HK-2 (cell line): ENCODE measurements at regions not wholly inside any gene's neighbourhood (a gene's known extent, or its start where the extent isn't known, plus 50 kb on each side); places are given as distances from the start of the nearest gene placed in this dataset.
A peak's percentile ranks its signal among the peaks of the same experiment; 100 is the strongest.
"Not testable (repeated sequence)": the region's sequence is repeated elsewhere in the genome, so short reads cannot be mapped to it uniquely, and the experiment has no call there.

ENCODE experiments used
- DNase-seq: peaks from one replicate; pipeline ENCODE4 v3.0.0-alpha.2; 2018; ENCODE audit not compliant: unreplicated experiment

- not testable (repeated sequence) for DNase-seq
Measured at GRCh38 chr2:114018464-114018863, 128.6 kb downstream of the ACTR3 start.

GRCh38 chr2:114020668-114021067 lies 130.8 kb downstream of the ACTR3 start:
- DNase-seq: no peak

GRCh38 chr2:114022360-114023085 lies 132.6 kb downstream of the ACTR3 start:
- DNase-seq: peak; percentile 34

- DNase-seq: no peak
Measured at GRCh38 chr2:114024326-114024725, 134.4 kb downstream of the ACTR3 start.

- DNase-seq: no peak
Measured at GRCh38 chr2:114025030-114025429, 135.1 kb downstream of the ACTR3 start.

- DNase-seq: no peak
Measured at GRCh38 chr2:114027437-114027836, 137.5 kb downstream of the ACTR3 start.

GRCh38 chr2:114031605-114032505 lies 142.0 kb downstream of the ACTR3 start:
- no peak for DNase-seq

- DNase-seq: no peak
Measured at GRCh38 chr2:114032705-114033104, 142.8 kb downstream of the ACTR3 start.

- no peak for DNase-seq
Measured at GRCh38 chr2:114034742-114035141, 144.9 kb downstream of the ACTR3 start.

- DNase-seq: no peak
Measured at GRCh38 chr2:114038710-114039109, 148.8 kb downstream of the ACTR3 start.

GRCh38 chr2:114039677-114040076 lies 149.8 kb downstream of the ACTR3 start:
- DNase-seq: no peak

GRCh38 chr2:114040826-114041225 lies 150.9 kb downstream of the ACTR3 start:
- no peak for DNase-seq

- no peak for DNase-seq
Measured at GRCh38 chr2:114044985-114045384, 155.1 kb downstream of the ACTR3 start.

- no peak for DNase-seq
Measured at GRCh38 chr2:114046373-114046772, 156.5 kb downstream of the ACTR3 start.

- no peak for DNase-seq
Measured at GRCh38 chr2:114046866-114047435, 157.1 kb downstream of the ACTR3 start.

GRCh38 chr2:114049280-114049679 lies 159.4 kb downstream of the ACTR3 start:
- DNase-seq: no peak

GRCh38 chr2:114049826-114050225 lies 159.9 kb downstream of the ACTR3 start:
- DNase-seq: no peak

- no peak for DNase-seq
Measured at GRCh38 chr2:114056294-114057143, 166.6 kb downstream of the ACTR3 start.

GRCh38 chr2:114057638-114058037 lies 167.7 kb downstream of the ACTR3 start:
- DNase-seq: no peak

GRCh38 chr2:114061566-114062098 lies 171.7 kb downstream of the ACTR3 start:
- no peak for DNase-seq

GRCh38 chr2:114063346-114063745 lies 173.5 kb downstream of the ACTR3 start:
- DNase-seq: no peak
